Activated T-helper 17 cell treated with anti-CD3 and anti-CD28 coated beads, Interleukin-2, amount 50 U/mL, for 72 hours (primary cell): ENCODE measurements at regions not wholly inside any gene's neighbourhood (a gene's known extent, or its start where the extent isn't known, plus 50 kb on each side); places are given as distances from the start of the nearest gene placed in this dataset.

Source experiments
- ATAC-seq: fragments of 150-1000 bp; cut with Tn5 transposase; replicated peaks from 2 replicates; pipeline ENCODE4 v1.10.0; 2021; ENCODE audit warnings: mild to moderate bottlenecking, moderate library complexity
- H3K27ac Mint-ChIP-seq: one replicate; pipeline ENCODE4 v1.8.0; 2022; ENCODE audit warnings: mixed read lengths
- H3K27me3 Mint-ChIP-seq: one replicate; pipeline ENCODE4 v1.8.0; 2022; ENCODE audit warnings: mixed read lengths
- H3K36me3 Mint-ChIP-seq: one replicate; pipeline ENCODE4 v1.8.0; 2022; ENCODE audit warnings: low read depth, mild to moderate bottlenecking, mixed read lengths
- H3K4me1 Mint-ChIP-seq: one replicate; pipeline ENCODE4 v1.8.0; 2022; ENCODE audit warnings: mixed read lengths
- H3K4me3 Mint-ChIP-seq: one replicate; pipeline ENCODE4 v1.8.0; 2022; ENCODE audit warnings: mild to moderate bottlenecking, mixed read lengths
- H3K9me3 Mint-ChIP-seq: one replicate; pipeline ENCODE4 v1.8.0; 2022; ENCODE audit warnings: mixed read lengths

DNA sequence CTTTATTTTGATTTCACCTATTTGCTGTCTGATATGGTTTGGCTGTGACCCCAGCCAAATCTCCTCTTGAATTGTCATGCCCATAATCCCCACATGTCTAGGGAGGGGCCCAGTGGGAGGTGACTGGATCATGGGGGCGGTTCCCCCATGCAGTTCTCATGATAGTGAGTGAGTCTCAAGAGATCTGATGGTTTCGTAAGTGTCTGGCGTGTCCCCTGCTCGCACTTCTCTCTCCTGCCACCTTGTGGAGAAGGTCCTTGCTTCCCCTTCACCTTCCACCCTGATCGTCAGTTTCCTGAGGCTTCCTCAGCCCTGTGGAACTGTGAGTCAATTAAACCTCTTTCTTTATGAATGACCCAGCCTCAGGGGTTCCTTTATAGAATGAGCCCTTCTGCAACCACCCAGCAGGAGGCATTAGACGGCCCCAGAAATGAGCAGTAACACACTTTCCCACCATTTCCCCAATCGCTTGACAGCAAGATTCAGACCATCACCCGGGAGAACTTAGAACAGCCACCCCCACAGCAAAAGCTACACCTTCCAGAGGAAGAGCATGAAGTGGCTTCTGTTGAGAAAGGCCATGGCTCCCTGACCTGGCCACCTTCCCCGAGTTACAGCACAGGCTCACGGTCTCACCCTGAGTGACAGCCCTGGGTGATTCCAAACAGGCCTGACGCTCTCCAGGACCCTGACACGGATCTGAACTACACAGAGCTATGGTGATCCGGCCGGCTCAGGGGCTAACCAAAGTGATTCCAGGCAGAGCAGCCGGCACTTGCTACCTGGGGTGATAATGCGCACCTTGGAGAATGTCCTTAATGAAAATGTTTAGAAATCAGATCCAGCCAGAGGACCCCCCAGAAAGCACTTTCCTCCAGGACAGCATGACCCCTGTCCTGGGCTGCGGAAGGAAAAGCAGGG is 131.2 kb upstream of the CDH4 start:
- peak; percentile 46 for ATAC-seq

DNA sequence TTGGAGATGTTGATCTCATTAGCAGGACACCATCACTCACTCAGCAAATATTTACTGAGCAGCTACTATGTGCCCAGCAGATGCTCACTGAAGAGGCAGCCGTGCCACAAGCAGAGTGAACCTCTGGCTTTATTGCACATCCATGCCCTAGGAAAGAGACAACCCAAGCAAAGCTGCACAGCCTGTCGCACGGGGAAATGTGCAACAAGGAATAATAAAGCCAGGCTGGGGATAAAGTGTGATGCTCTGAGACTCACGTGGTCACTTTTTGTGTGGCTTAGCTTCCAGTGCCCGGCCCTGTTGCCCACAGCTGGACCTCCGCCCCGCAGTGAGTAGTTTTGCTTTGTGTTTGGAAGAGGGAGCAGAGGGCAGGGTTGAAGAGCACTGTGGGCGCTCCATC is 130.4 kb upstream of the CDH4 start:
- Mint-ChIP-seq H3K27ac (no peak overlapping the region), H3K36me3 (no peaks in the 10 kb centered on the region), H3K4me3 (no peak overlapping the region), H3K27me3 (no peaks in the 10 kb centered on the region), H3K4me1 (peaks cover 4% of the 10 kb centered on the region), H3K9me3 (no peaks in the 10 kb centered on the region)
- no peak for ATAC-seq

More for the DNA sequence above, 131.2 kb upstream of the CDH4 start:
- peaks cover 4% of the 10 kb centered on the region for H3K4me1 Mint-ChIP-seq
- H3K4me3 Mint-ChIP-seq, result no peak overlapping the region
- no peak overlapping the region for H3K27ac Mint-ChIP-seq
- H3K27me3 Mint-ChIP-seq, result no peaks in the 10 kb centered on the region
- no peaks in the 10 kb centered on the region for H3K9me3 Mint-ChIP-seq
- H3K36me3 Mint-ChIP-seq, result no peaks in the 10 kb centered on the region

GRCh38 chr20:61123286-61123685 is 128.8 kb upstream of the CDH4 start:
- Mint-ChIP-seq H3K9me3 (no peaks in the 10 kb centered on the region), H3K27ac (no peak overlapping the region), H3K27me3 (no peaks in the 10 kb centered on the region), H3K36me3 (no peaks in the 10 kb centered on the region), H3K4me1 (peaks cover 4% of the 10 kb centered on the region), H3K4me3 (no peak overlapping the region)
- ATAC-seq, result no peak

DNA sequence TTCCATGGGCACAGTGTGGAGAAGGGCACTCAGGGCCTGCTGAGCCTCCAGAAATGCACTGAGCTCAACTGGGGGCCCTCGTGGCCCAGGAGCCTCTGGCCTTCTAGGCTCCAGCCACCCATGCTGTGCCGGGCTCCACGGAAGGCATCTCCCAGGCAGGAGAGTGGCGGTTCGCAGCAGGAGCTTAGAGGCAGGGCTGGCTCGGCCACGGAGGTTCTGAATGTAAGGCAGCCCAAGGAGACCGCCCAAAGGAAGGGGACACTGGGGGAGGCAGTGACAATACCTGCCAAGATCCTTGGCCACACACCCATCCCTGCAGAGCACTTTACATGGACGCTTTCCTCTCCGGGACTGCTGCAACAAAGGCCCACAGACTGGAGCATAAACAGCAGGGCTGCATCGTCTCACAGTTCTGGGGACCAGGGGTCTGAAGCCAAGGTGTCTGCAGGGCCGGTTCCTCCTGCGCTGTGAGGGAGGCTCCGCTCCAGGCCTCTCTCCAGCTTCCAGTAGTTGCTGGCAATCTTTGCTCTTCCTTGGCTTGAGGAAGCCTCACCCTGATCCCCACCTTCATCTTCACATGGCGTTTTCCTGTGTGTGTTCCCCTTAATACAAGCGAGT is 128.2 kb upstream of the CDH4 start:
- Mint-ChIP-seq H3K27me3 (no peaks in the 10 kb centered on the region), H3K27ac (no peak overlapping the region), H3K9me3 (no peaks in the 10 kb centered on the region), H3K4me3 (no peak overlapping the region), H3K36me3 (no peaks in the 10 kb centered on the region), H3K4me1 (peaks cover 4% of the 10 kb centered on the region)
- ATAC-seq, result no peak

DNA sequence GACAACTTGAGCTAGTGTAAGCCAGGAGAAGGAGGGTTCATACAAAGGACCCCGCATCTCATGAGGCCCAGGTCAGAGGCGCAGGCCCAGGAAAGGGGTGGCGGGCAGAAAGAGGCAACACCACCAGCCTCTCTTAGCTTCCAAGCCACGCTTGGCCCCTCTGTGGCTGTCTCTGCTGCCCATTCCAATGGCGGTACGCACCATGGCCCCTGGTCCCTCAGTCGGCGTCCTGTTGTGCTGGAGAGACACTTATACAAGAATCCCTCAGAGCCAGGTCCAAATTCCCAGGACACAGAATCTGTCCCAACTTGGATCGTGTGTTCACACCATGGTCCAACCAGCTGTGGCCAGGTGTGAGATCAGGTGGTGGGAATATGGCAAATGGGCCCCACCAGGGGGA is 127.0 kb upstream of the CDH4 start:
- Mint-ChIP-seq H3K4me1 (peaks cover 4% of the 10 kb centered on the region), H3K27ac (no peak overlapping the region), H3K4me3 (no peak overlapping the region), H3K36me3 (no peaks in the 10 kb centered on the region), H3K9me3 (no peaks in the 10 kb centered on the region), H3K27me3 (no peaks in the 10 kb centered on the region)
- no peak for ATAC-seq

DNA sequence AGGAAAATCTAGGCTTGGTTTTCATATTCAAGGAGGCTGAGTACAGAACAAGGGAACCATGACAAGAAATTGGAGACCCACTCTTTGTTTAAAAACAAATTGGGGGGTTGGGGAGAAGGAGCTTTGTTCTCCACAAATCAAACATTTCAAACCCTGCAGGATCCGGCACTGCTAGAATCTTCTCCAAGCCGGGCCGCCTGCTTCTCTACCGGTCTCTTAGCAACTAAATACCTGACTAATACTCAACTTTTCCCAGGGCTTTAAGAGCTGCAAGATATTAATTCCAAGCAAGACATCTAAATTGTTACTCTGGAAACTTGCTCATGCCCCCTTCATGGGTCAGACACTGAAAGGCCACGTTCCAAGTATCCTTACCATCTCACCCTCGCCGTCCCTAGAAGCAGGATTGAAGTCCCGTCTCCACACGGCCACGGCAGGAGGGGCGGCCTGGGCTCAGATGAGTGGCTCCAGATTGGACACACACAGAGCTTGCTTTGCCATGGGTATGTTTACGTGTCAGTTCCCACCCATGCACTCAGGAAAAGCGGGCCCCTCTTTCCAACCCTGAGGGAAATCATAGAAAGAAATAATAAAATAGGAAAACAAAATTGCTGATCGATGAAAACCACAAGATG is 126.4 kb upstream of the CDH4 start:
- H3K27ac Mint-ChIP-seq, result no peak overlapping the region

DNA sequence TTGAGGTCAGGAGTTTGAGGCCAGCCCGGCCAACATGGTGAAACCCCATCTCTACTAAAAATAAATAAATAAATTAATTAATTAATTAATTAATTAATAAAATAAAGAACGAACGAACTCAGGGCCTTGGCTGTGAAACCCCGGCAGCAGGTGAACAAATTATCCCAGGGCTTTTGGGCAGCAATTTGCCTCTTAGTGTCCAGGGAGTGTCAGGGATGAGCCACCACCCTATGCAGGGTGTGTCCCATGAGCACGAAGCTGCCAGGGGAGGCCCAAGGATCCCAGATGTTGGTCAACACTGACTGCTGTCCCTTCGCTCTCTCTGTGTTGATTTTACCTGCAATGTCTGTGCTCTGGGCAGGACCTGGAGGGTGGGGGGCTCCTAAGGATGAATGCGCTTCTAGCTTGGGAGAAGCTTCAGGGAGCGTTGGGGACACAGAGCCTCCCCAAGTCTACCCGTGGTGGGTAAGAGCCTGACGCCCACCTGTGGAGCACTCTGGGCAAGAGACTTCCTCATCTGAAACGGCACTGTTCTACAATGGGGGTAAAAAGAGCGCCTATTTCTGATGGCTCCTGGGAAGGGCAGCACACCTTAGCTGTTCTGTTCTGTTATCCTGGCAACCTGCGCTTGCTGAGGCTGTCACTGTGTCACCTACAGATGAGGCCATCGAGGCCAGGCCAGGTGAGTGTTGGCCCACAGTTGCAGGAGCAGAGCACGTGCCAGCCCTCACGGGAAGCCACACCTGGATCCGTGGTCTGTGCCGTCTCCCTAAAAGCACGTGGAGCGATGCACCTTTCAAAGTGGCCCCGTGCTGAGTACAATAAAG is 125.5 kb upstream of the CDH4 start:
- Mint-ChIP-seq H3K4me3 (no peak overlapping the region), H3K27me3 (no peaks in the 10 kb centered on the region), H3K4me1 (no peaks in the 10 kb centered on the region), H3K27ac (no peak overlapping the region), H3K9me3 (no peaks in the 10 kb centered on the region), H3K36me3 (no peaks in the 10 kb centered on the region)
- ATAC-seq, result no peak

More for the DNA sequence above, 126.4 kb upstream of the CDH4 start:
- Mint-ChIP-seq H3K4me1 (peaks cover 1% of the 10 kb centered on the region), H3K27me3 (no peaks in the 10 kb centered on the region), H3K36me3 (no peaks in the 10 kb centered on the region), H3K9me3 (no peaks in the 10 kb centered on the region), H3K4me3 (no peak overlapping the region)
- no peak for ATAC-seq

- Mint-ChIP-seq H3K36me3 (no peaks in the 10 kb centered on the region), H3K27me3 (peaks cover 3% of the 10 kb centered on the region), H3K9me3 (no peaks in the 10 kb centered on the region), H3K4me1 (no peaks in the 10 kb centered on the region), H3K4me3 (no peak overlapping the region), H3K27ac (no peak overlapping the region)
- no peak for ATAC-seq
Observed at GRCh38 chr20:61127311-61128039, 124.6 kb upstream of the CDH4 start.

DNA sequence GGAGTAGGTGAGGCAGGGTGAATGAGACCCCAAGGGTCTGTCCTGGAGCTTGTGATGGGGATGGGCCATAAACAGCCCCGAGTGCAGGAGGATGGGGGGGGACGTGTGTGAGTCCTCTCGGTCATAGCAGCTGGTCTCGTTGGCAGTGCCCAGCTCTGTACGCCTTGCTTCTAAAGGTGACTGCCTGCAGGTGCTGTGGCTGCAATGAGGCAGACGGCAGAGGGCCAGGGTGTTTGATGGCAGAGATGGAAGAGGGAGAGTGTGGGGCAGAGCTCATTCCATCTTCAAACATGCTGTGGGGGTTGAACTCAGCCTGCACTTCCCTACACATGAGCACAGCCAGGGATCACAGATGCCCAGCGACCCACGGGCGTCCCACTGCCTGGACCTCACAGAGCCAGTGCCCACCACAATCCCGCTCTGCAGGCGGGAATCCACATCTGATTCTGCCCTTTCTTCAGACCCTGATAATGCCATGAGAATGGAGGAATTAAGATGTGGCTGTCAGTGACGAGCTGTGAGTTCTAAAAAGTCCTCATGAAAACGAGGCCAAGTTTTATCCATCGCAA is 123.3 kb upstream of the CDH4 start:
- Mint-ChIP-seq H3K9me3 (no peaks in the 10 kb centered on the region), H3K4me1 (no peaks in the 10 kb centered on the region), H3K36me3 (no peaks in the 10 kb centered on the region), H3K27ac (no peak overlapping the region), H3K4me3 (no peak overlapping the region), H3K27me3 (peaks cover 8% of the 10 kb centered on the region)
- no peak for ATAC-seq

DNA sequence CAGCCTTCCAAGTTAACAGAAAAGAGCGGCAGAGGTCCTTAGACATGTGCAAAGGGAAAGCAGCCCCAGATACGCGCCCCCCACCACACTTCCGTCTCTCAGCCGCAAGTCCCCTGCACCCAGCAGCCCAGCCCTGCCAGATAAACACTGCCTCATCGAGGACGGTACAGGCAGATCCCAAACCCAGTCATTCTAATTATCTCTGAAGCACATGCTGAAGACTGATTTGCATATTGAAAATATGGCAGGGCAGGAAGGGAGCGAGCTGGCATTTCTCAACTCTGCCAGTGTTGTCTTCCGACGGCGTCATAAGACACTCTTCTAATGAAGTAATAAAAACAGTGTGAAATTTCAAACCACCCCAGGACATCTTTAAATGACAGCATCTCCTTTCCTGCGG is 122.8 kb upstream of the CDH4 start:
- Mint-ChIP-seq H3K9me3 (no peaks in the 10 kb centered on the region), H3K4me3 (no peak overlapping the region), H3K4me1 (no peaks in the 10 kb centered on the region), H3K36me3 (no peaks in the 10 kb centered on the region), H3K27ac (no peak overlapping the region), H3K27me3 (peaks cover 8% of the 10 kb centered on the region)
- no peak for ATAC-seq

DNA sequence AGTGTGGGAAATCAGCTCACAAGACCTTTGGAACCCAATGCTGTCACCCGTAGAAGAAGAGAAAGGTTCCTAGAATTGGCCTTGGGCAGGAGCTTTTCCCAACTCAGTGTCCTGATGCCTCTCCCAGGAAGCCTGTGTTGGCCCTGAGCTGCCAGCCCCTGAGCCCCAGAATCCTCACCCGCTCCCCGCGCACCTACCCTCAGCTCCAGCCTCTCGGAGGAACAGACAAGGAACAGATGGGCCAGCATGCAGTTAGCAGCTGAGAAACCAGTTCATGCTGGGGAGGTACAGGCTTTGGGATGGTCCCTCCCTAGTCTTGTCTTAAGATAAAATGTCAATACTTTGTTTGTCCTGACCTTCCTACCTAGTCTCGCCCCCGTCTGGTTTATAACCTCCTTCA is 121.9 kb upstream of the CDH4 start:
- Mint-ChIP-seq H3K9me3 (no peaks in the 10 kb centered on the region), H3K36me3 (no peaks in the 10 kb centered on the region), H3K4me1 (no peaks in the 10 kb centered on the region), H3K27me3 (peaks cover 8% of the 10 kb centered on the region), H3K27ac (no peak overlapping the region), H3K4me3 (no peak overlapping the region)
- no peak for ATAC-seq

GRCh38 chr20:61131944-61132343 is 120.1 kb upstream of the CDH4 start:
- Mint-ChIP-seq H3K4me1 (no peaks in the 10 kb centered on the region), H3K4me3 (no peak overlapping the region), H3K27ac (no peak overlapping the region), H3K9me3 (no peaks in the 10 kb centered on the region), H3K36me3 (no peaks in the 10 kb centered on the region), H3K27me3 (peaks cover 8% of the 10 kb centered on the region)
- ATAC-seq, result no peak

DNA sequence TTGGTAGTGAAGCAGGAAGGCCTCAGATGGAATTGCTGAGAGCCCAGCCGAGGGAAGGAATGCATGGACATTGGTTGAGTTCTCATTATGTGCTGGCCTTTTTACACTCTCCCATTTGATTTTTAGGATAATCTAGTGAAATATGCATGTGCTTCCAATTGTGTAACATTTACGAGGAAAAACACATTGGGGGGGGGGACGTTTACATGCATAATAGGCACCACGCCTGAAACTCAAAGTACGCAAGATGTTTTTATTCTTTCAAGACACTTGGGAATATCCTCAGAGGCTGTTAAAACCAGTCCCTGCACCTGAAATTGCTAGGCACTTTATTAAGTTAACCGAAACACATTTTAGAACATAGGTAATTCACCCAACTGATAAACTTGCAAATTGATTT is 118.5 kb upstream of the CDH4 start:
- Mint-ChIP-seq H3K36me3 (no peaks in the 10 kb centered on the region), H3K27me3 (peaks cover 8% of the 10 kb centered on the region), H3K27ac (no peak overlapping the region), H3K4me1 (no peaks in the 10 kb centered on the region), H3K9me3 (no peaks in the 10 kb centered on the region), H3K4me3 (no peak overlapping the region)
- ATAC-seq, result no peak
